ENCODE measurements at regions not wholly inside any gene's neighbourhood (a gene's known extent, or its start where the extent isn't known, plus 50 kb on each side); places are given as distances from the start of the nearest gene placed in this dataset.
"Not testable (repeated sequence)": the region's sequence is repeated elsewhere in the genome, so short reads cannot be mapped to it uniquely, and the experiment has no call there.

DNA sequence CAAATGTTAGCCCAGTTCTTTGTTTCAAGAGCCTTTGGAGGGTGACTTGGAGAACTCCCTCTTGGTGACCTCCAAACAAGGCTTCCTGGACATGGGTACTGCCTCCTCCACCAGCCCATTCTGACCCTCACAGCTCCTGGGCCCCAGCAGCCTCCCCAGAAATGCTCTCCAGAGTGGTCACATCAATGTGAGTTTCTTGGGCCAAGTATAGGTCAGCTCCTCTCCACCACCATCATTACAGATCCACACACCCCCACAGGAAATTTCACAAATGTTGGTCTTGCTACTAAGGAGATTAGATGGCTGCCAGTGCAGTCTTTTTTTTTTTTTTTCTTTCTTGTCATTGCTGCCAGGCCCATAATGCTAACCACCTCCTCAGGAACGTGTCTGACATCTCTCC lies 410.7 kb downstream of the DTWD2 start:
- TF ChIP-seq, protein P1, sequence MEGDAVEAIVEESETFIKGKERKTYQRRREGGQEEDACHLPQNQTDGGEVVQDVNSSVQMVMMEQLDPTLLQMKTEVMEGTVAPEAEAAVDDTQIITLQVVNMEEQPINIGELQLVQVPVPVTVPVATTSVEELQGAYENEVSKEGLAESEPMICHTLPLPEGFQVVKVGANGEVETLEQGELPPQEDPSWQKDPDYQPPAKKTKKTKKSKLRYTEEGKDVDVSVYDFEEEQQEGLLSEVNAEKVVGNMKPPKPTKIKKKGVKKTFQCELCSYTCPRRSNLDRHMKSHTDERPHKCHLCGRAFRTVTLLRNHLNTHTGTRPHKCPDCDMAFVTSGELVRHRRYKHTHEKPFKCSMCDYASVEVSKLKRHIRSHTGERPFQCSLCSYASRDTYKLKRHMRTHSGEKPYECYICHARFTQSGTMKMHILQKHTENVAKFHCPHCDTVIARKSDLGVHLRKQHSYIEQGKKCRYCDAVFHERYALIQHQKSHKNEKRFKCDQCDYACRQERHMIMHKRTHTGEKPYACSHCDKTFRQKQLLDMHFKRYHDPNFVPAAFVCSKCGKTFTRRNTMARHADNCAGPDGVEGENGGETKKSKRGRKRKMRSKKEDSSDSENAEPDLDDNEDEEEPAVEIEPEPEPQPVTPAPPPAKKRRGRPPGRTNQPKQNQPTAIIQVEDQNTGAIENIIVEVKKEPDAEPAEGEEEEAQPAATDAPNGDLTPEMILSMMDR (conservative IDR thresholded peaks at IDR 0.05; ENCODE audit: low read depth, low read length): no peak
- no peak overlapping the region for H3K4me3 ChIP-seq (ENCODE audit: low read depth, low read length)
- DNase-seq (ENCODE audit: low read depth): no peak

DNA sequence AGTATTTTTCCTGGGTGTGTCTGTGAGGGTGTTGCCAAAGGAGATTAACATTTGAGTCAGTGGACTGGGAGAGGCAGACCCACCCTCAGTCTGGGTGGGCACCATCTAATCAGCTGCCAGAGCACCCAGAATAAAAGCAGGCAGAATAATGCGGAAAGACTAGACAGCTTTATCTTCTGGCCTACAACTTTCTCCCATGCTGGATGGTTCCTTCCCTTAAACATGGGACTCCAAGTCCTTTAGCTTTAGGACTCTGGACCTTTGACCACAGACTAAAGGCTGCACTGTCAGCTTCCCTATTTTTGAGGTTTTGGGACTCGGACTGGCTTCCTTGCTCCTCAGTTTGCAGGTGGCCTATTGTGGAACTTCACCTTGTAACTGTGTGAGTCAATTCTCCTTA lies 418.1 kb downstream of the DTWD2 start:
- DNase-seq (ENCODE audit: low read depth); H3K4me3 ChIP-seq (ENCODE audit: low read depth, low read length): not testable (repeated sequence)

DNA sequence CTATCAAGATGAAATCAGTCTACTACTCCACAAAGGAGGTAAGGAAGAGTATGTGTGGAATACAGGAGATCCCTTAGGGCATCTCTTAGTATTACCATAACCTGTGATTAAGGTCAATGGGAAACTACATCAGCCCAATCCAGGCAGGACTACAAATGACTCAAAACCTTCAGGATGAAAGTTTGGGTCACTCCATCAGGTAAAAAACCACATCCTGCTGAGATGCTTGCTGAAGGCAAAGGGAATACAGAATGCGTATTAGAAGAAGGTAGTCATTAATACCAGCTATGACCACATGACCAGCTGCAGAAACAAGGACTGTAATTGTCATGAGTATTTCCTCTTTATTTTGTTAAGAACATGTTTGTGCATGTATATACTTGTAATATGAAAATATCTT lies 418.8 kb downstream of the DTWD2 start:
- DNase-seq (ENCODE audit: low read depth); H3K4me3 ChIP-seq (ENCODE audit: low read depth, low read length): not testable (repeated sequence)

DNA sequence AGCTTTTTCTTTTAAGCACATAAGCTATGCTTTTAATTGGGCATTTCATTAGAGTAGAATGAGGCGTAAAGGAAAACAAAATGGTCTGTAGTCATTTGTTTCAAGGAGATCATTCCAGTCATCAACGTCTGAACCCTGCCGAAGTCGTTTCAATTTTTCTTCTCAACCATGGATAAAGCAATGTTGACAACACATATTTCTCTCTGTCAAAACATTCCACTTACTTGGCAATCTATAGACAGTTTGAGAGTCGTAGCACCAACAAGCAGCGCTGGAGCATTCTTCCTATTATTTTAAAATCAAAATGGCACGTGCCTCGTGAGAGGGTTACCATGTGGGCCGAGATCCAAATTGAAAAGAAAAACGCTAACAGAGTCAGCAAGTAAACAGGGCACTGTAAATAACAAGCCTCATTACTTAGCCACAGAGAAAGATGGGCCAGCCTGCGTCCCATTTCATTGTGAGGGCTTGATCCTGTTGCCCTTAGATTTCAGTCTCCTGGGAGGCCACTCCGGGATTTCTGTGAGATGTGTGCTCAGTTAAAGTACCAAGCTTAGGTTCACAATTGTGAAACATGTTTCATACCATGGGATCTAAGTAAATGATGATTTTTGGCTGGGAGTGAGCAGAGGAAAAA lies 422.9 kb downstream of the DTWD2 start:
- TF ChIP-seq, protein P1 (conservative IDR thresholded peaks at IDR 0.05; ENCODE audit: low read depth, low read length): no peak
- no peak for DNase-seq (ENCODE audit: low read depth)
- H3K4me3 ChIP-seq (ENCODE audit: low read depth, low read length): no peak overlapping the region

DNA sequence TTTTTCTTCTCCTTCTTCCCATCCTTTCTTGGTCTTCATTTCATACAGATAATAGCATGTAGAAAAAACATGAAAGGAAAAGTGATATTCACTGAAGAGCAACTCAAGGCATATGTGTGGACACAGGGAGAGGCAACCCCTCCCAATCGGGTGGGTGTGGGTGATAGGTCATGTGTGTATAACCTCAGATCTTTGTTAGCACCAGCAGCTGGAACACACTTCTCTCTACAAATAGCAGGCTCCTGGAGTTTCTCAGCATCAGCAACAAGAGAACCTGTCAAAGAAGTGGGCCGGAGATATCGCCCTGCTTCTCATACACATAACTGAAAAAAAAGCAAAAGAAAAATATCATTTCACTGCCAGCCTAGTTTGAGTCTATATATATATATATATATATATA lies 426.4 kb downstream of the DTWD2 start:
- TF ChIP-seq, protein P1 (conservative IDR thresholded peaks at IDR 0.05; ENCODE audit: low read depth, low read length): no peak
- no peak for DNase-seq (ENCODE audit: low read depth)
- H3K4me3 ChIP-seq (ENCODE audit: low read depth, low read length): no peak overlapping the region

DNA sequence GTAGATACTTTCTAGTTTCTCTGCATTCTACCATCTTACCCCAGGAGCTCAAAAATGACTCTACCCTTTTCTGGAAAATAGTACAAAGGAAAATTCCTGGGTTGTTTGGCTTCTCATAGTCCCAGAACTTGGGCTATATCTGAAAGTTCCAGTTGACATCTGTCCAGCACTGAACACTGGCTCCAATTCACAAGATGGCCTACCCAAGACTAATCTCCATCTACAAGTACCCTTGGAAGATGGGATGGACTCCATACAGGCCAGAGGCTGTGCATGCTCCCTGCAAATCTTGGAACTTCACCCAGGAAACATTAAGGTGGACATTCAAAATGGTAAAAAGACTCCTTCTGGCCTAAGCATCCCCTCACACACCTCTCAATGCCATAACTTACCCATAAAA lies 427.1 kb downstream of the DTWD2 start:
- no peak for DNase-seq (ENCODE audit: low read depth)
- TF ChIP-seq, protein P1 (conservative IDR thresholded peaks at IDR 0.05; ENCODE audit: low read depth, low read length): no peak
- no peak overlapping the region for H3K4me3 ChIP-seq (ENCODE audit: low read depth, low read length)

DNA sequence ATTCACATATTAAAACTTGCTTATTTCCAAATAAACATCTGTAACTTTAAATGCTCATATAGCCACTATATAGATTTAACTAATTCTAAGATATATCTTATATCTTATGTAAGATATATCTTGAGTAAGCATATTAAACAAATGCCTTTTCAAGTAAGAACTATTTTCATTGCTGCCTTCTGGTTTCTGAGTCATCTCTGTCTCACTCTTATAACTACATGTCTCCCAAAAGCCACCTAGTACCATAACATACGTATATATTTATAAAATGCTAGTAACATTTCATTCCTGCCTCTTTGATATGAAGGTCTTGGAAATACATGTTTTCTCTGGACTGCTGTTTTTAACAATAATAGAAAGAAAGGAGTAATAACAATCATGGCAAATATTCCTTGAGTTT lies 429.5 kb downstream of the DTWD2 start:
- TF ChIP-seq, protein P1 (conservative IDR thresholded peaks at IDR 0.05; ENCODE audit: low read depth, low read length): no peak
- no peak for DNase-seq (ENCODE audit: low read depth)
- no peak overlapping the region for H3K4me3 ChIP-seq (ENCODE audit: low read depth, low read length)

DNA sequence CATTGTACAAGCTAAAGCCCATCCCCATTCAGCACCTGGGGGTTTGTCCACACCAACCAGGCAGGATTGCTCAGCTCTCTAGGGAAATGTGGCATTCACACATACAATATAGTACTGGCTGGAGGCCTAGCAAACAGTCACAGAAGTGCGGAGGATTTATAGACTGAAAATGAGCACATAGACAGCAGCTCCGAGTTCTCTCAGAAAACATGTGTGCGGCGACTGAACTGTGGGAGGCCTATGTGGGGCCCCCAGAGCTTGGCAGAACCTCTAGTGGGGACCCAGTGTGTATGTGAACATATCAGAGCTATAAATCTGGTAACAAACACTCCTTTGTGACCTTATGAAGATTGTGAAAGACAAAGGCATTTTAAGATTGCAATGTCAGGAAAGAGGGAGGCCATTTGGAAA lies 431.1 kb downstream of the DTWD2 start:
- no peak for DNase-seq (ENCODE audit: low read depth)
- TF ChIP-seq, protein P1 (conservative IDR thresholded peaks at IDR 0.05; ENCODE audit: low read depth, low read length): no peak

More for the DNA sequence above, 431.1 kb downstream of the DTWD2 start:
- no peak overlapping the region for H3K4me3 ChIP-seq (ENCODE audit: low read depth, low read length)
